VCaP (cell line): ENCODE measurements at regions not wholly inside any gene's neighbourhood (a gene's known extent, or its start where the extent isn't known, plus 50 kb on each side); places are given as distances from the start of the nearest gene placed in this dataset.

Experiments used
- H3K27ac ChIP-seq: fragments of 450-650 bp; 2 replicates; pipeline ENCODE4 v1.5.1; 2017
- TF ChIP-seq, protein P1 (sequence below): fragments of 450-650 bp; conservative IDR thresholded peaks from 2 replicates; pipeline ENCODE4 v1.5.1; 2017; ENCODE audit warnings: mild to moderate bottlenecking, moderate library complexity

DNA sequence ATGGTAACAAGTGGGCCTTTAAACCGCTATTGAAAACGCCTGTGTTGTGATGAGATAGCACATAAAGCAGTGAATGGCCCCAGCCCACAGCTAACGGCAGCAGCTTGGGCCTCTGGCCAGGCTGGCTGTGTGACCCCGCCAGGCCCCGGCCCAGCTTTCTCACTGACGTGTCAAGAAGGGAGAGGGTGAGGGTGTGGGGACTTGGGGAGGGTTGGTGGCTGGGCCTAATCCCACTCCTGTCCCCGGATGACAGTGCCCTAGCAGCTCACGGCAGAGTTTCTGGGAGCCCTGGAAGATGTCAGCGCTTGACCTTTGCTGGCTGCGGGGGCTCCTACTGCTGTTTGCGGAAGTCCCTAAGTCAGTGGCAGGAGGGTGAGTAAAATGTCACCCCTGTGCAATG, 88.9 kb upstream of the SHH start:
- H3K27ac ChIP-seq: no peak overlapping the region

DNA sequence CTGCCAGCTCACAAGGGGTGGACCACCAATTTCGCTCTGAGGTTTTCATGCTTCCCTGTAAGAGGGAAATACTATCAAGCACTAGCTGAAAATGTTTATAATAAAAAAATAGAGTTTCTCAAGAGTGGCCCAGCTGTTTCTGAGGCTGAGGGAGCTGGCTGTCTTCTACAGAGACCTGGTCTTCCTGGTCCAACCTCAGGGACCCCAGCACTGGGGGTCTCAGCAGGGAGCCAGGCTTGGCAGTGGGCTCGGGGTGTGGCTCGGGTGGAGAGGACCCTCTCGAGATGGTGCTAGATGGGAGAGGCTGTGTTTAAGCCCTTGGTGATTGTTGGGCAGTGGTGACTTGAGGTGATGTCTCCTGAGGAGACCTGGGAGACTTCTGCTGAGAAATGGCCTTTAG, 87.3 kb upstream of the SHH start:
- H3K27ac ChIP-seq: no peak overlapping the region
- TF ChIP-seq, protein P1, sequence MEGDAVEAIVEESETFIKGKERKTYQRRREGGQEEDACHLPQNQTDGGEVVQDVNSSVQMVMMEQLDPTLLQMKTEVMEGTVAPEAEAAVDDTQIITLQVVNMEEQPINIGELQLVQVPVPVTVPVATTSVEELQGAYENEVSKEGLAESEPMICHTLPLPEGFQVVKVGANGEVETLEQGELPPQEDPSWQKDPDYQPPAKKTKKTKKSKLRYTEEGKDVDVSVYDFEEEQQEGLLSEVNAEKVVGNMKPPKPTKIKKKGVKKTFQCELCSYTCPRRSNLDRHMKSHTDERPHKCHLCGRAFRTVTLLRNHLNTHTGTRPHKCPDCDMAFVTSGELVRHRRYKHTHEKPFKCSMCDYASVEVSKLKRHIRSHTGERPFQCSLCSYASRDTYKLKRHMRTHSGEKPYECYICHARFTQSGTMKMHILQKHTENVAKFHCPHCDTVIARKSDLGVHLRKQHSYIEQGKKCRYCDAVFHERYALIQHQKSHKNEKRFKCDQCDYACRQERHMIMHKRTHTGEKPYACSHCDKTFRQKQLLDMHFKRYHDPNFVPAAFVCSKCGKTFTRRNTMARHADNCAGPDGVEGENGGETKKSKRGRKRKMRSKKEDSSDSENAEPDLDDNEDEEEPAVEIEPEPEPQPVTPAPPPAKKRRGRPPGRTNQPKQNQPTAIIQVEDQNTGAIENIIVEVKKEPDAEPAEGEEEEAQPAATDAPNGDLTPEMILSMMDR: no peak

More for the DNA sequence above, 88.9 kb upstream of the SHH start:
- TF ChIP-seq, protein P1: no peak

DNA sequence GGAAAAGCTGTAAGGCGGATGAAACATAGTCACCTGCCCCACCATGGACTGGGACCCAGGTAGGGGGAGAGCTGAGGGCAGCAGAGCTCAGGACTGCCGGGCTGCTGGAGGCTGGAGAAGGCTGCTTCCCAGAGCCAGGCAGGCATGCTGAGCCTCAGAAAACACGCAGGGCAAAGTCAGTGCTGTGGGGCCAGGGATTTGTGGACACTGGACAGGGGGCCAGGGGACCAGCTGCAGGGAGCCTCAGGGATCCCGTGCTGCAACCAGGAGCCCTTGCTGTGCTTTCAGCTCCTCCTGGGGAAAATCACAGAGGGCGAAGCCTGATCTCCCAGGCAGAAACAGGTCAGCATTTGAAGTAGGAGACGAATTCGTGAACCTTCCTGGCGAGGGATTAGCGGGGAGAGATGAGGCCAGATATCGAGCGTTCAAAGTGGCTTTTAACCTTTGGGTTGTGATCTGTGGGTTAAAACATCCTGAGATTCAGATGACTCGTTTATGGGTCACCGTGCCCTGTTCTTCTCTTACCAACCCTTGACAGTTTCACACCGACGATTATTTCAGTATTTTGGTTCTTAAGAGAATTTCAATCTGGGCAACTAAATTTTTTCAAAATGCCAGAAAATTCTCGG, 85.6 kb upstream of the SHH start:
- TF ChIP-seq, protein P1: no peak
- no peak overlapping the region for H3K27ac ChIP-seq

DNA sequence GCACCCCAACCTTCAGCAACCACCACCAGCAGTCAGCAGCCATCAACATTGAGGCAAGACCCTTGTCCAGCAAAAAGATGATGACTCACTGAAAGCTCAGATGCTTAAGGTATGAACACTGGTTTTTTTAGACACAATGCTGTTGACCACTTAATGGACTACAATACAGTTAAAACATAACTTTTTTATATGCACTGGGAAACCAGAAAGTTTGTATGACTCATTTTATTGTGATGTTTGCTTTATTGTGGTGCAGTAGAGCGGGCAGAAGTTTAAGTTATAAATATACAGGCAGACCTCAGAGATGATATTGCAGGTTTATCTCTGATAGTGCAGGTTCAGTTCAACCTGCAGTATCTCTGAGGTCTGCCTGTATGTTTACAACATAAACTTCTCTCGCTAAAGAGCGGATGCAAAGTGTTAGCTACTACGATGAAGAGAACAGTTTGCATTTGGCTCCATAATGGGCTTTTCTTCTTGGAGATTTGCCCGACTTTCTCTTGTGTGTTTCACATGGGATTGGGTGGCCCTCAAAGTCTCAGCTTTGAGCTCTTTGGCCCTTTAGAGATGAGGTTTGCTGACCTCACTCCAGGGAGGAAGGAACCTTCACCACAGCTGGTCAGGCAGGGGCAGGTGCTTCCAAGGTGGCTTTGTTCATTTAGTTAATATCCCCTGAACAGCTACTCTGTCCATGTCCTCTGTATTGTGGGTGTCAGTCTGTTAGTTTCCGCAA, 84.4 kb upstream of the SHH start:
- H3K27ac ChIP-seq: no peak overlapping the region
- TF ChIP-seq, protein P1: no peak

DNA sequence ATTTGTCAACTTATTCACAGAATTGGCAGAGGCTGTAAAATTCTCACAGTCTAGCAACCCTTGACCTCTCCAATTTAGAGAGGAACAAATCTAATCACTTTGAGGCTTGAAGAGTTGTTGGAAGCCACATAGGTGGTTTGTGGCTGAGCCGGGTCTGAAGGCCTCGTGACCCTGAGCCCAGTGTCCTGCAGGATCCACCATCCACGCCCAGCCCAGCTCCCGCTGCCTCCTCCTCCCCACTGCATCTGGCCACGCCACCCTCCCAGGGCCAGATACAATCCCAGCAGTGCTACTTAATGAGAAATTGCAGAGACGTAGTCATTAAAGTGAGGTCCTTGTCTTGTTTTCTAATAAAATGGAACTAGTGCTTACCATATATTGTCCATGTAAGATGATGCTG, 81.4 kb upstream of the SHH start:
- TF ChIP-seq, protein P1: no peak
- no peak overlapping the region for H3K27ac ChIP-seq

DNA sequence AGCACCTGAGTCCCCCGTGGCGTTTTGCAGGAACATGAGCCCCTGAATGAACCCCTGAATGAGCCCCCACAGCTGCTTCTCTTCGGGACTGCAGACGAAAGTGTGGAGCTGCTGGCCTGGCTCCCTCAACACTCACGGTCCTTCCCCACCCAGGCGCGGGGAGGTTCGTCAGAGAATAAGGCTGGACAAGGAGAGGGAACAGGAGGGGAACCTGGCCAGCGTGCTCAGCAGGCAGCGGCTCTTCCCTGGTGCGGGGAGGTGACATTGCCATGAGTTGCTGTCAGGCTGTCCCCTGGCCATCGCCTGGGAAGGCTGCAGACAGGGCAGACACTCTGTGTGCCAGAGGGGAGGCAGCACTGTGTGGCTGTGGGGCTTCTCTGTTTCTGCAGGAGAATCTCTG, 80.9 kb upstream of the SHH start:
- TF ChIP-seq, protein P1: no peak

DNA sequence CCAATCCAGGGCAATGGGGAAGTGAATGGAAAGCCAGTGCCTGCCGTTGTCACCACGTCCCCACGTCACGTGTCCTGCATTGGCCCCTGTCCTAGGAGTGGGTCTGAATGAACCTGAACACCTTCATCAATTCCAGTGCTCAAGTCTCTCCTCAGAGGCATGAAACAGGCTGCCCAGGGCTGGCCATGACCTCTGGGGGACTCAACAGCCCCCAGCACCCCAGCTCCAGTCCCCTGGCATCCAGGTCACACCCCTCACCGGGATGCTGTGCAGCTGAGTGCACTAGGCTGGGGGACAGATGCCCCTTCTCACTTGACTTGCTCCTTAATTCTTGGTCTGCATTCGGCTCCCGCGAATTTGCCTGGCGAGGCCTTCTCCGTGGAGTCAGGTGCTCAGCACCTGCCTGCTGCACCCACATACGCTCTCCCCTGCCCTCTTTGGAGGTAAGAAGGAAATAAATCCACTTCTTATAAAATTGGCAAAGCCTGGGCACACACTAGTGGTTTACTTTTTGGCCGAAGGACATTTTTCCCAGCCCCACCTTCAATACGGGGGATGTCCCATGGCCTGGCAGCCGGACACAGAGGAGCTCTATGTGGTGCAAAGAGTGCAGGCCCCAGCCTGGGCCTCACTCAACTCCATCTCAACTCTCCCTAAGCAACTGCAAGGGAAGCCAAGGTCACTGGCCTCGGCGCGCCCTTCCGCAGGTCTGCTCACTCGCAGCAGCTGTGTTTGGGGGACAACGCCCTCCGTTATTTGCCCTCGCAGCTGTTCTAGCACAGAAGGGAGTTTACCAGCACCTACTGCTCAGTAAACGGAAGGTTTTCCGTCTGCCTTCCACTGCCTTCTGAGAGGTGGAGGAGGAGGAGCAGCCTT, 77.6 kb upstream of the SHH start:
- TF ChIP-seq, protein P1: no peak
- H3K27ac ChIP-seq: no peak overlapping the region

More for the DNA sequence above, 80.9 kb upstream of the SHH start:
- H3K27ac ChIP-seq: no peak overlapping the region
